ENCODE measurements at regions not wholly inside any gene's neighbourhood (a gene's known extent, or its start where the extent isn't known, plus 50 kb on each side); places are given as distances from the start of the nearest gene placed in this dataset.

GRCh38 chr22:26846076-26846475 lies 188.7 kb downstream of the MIAT start:
- peaks cover 0 to 4% (median 0%) of the 10 kb centered on the region in 11 donors for H3K9me3 Mint-ChIP-seq
- peaks cover 0 to 12% (median 0%) of the 10 kb centered on the region in 7 donors for H3K4me1 Mint-ChIP-seq
- Histone ChIP-seq H3K27ac (ENCODE audit: low read depth, low read length) (no peak overlapping the region), H3K27me3 (ENCODE audit: control insufficient read depth in 2 of 2, insufficient read depth in 2 of 2, low read length in 2 of 2) (no peaks in the 10 kb centered on the region), H3K4me3 (ENCODE audit: low read length) (no peak overlapping the region), H3K4me1 (ENCODE audit: control insufficient read depth in 2 of 2, insufficient read depth in 2 of 2, low read length in 2 of 2) (no peaks in the 10 kb centered on the region), H3K9me3 (ENCODE audit: control insufficient read depth in 2 of 3, low read length in 3 of 3) (no peaks in the 10 kb centered on the region), H3K36me3 (ENCODE audit: control insufficient read depth in 2 of 3, insufficient read depth in 3 of 3, low read length in 3 of 3) (peaks cover 0 to 6% (median 0%) of the 10 kb centered on the region in 3 experiments)
- no peak overlapping the region for H3K4me3 Mint-ChIP-seq
- CTCF ChIA-PET: no interaction called here
- no peak for ATAC-seq
- intact Hi-C loops (cut with micrococcal nuclease): no loop called here
- H3K27me3 Mint-ChIP-seq: no peaks in the 10 kb centered on the region
- no peak for DNase-seq
- POLR2A ChIA-PET: no interaction called here
- H3K36me3 Mint-ChIP-seq: peaks cover 0 to 41% (median 32%) of the 10 kb centered on the region in 5 donors
- H3K27ac Mint-ChIP-seq: no peak overlapping the region

- Mint-ChIP-seq H3K36me3 (peaks cover 0 to 44% (median 33%) of the 10 kb centered on the region in 5 donors), H3K9me3 (peaks cover 0 to 4% (median 0%) of the 10 kb centered on the region in 11 donors), H3K4me1 (peaks cover 0 to 12% (median 0%) of the 10 kb centered on the region in 7 donors), H3K4me3 (no peak overlapping the region), H3K27me3 (no peaks in the 10 kb centered on the region), H3K27ac (no peak overlapping the region)
- Histone ChIP-seq H3K4me3 (ENCODE audit: low read length) (no peak overlapping the region), H3K9me3 (ENCODE audit: control insufficient read depth in 2 of 3, low read length in 3 of 3) (no peaks in the 10 kb centered on the region), H3K27me3 (ENCODE audit: control insufficient read depth in 2 of 2, insufficient read depth in 2 of 2, low read length in 2 of 2) (no peaks in the 10 kb centered on the region), H3K4me1 (ENCODE audit: control insufficient read depth in 2 of 2, insufficient read depth in 2 of 2, low read length in 2 of 2) (no peaks in the 10 kb centered on the region), H3K36me3 (ENCODE audit: control insufficient read depth in 2 of 3, insufficient read depth in 3 of 3, low read length in 3 of 3) (peaks cover 0 to 7% (median 0%) of the 10 kb centered on the region in 3 experiments), H3K27ac (ENCODE audit: low read depth, low read length) (no peak overlapping the region)
- intact Hi-C loops (cut with micrococcal nuclease): no loop called here
- ATAC-seq: no peak
- ChIA-PET POLR2A (no interaction called here), CTCF (no interaction called here)
- no peak for DNase-seq
Observed at GRCh38 chr22:26846645-26847044, 189.3 kb downstream of the MIAT start.

GRCh38 chr22:26847046-26847445 lies 189.7 kb downstream of the MIAT start:
- Mint-ChIP-seq H3K9me3 (peaks cover 0 to 4% (median 0%) of the 10 kb centered on the region in 11 donors), H3K4me3 (no peak overlapping the region), H3K4me1 (peaks cover 0 to 12% (median 0%) of the 10 kb centered on the region in 7 donors), H3K36me3 (peaks cover 0 to 48% (median 37%) of the 10 kb centered on the region in 5 donors), H3K27me3 (no peaks in the 10 kb centered on the region), H3K27ac (no peak overlapping the region)
- POLR2A ChIA-PET: no interaction called here
- DNase-seq (no peak), ATAC-seq (no peak)
- no peaks in the 10 kb centered on the region for H3K4me1 ChIP-seq (ENCODE audit: control insufficient read depth in 2 of 2, insufficient read depth in 2 of 2, low read length in 2 of 2)
- H3K36me3 ChIP-seq (ENCODE audit: control insufficient read depth in 2 of 3, insufficient read depth in 3 of 3, low read length in 3 of 3): peaks cover 0 to 11% (median 0%) of the 10 kb centered on the region in 3 experiments
- H3K27ac ChIP-seq (ENCODE audit: low read depth, low read length): no peak overlapping the region
- CTCF ChIA-PET: no interaction called here
- intact Hi-C loops (cut with micrococcal nuclease): no loop called here
- no peaks in the 10 kb centered on the region for H3K27me3 ChIP-seq (ENCODE audit: control insufficient read depth in 2 of 2, insufficient read depth in 2 of 2, low read length in 2 of 2)
- H3K4me3 ChIP-seq (ENCODE audit: low read length): no peak overlapping the region
- no peaks in the 10 kb centered on the region for H3K9me3 ChIP-seq (ENCODE audit: control insufficient read depth in 2 of 3, low read length in 3 of 3)

GRCh38 chr22:26847816-26848215 lies 190.4 kb downstream of the MIAT start:
- H3K36me3 ChIP-seq (ENCODE audit: control insufficient read depth in 2 of 3, insufficient read depth in 3 of 3, low read length in 3 of 3): peaks cover 0 to 15% (median 0%) of the 10 kb centered on the region in 3 experiments
- ATAC-seq (no peak), DNase-seq (no peak)
- no peaks in the 10 kb centered on the region for H3K4me1 ChIP-seq (ENCODE audit: control insufficient read depth in 2 of 2, insufficient read depth in 2 of 2, low read length in 2 of 2)
- no peak overlapping the region for H3K4me3 ChIP-seq (ENCODE audit: low read length)
- no peaks in the 10 kb centered on the region for H3K27me3 Mint-ChIP-seq
- POLR2A ChIA-PET: no interaction called here
- peaks cover 0 to 49% (median 42%) of the 10 kb centered on the region in 5 donors for H3K36me3 Mint-ChIP-seq
- peaks cover 0 to 12% (median 0%) of the 10 kb centered on the region in 7 donors for H3K4me1 Mint-ChIP-seq
- no peaks in the 10 kb centered on the region for H3K9me3 ChIP-seq (ENCODE audit: control insufficient read depth in 2 of 3, low read length in 3 of 3)
- H3K4me3 Mint-ChIP-seq: no peak overlapping the region
- intact Hi-C loops (cut with micrococcal nuclease): no loop called here
- CTCF ChIA-PET: interaction anchor here (0.6 kb wide), 1 partner anchor 20 kb away, joined by 3 read pairs; no protein-coding TSS in a partner anchor
- peak overlapping the region in 1 of 9 donors; percentile 11 for H3K27ac Mint-ChIP-seq
- peaks cover 0 to 4% (median 0%) of the 10 kb centered on the region in 11 donors for H3K9me3 Mint-ChIP-seq
- no peak overlapping the region for H3K27ac ChIP-seq (ENCODE audit: low read depth, low read length)
- H3K27me3 ChIP-seq (ENCODE audit: control insufficient read depth in 2 of 2, insufficient read depth in 2 of 2, low read length in 2 of 2): no peaks in the 10 kb centered on the region

- Mint-ChIP-seq H3K27me3 (no peaks in the 10 kb centered on the region), H3K4me3 (no peak overlapping the region), H3K9me3 (peaks cover 0 to 4% (median 0%) of the 10 kb centered on the region in 11 donors), H3K4me1 (peaks cover 0 to 12% (median 0%) of the 10 kb centered on the region in 7 donors), H3K36me3 (peaks cover 0 to 51% (median 43%) of the 10 kb centered on the region in 5 donors), H3K27ac (no peak overlapping the region)
- CTCF ChIA-PET: interaction anchor here (0.6 kb wide), 2 partner anchors 19 to 325 kb away, joined by 3 read pairs; no protein-coding TSS in a partner anchor
- peaks cover 0 to 15% (median 0%) of the 10 kb centered on the region in 3 experiments for H3K36me3 ChIP-seq (ENCODE audit: control insufficient read depth in 2 of 3, insufficient read depth in 3 of 3, low read length in 3 of 3)
- no peaks in the 10 kb centered on the region for H3K27me3 ChIP-seq (ENCODE audit: control insufficient read depth in 2 of 2, insufficient read depth in 2 of 2, low read length in 2 of 2)
- intact Hi-C loops (cut with micrococcal nuclease): no loop called here
- POLR2A ChIA-PET: no interaction called here
- ATAC-seq: no peak
- no peak overlapping the region for H3K27ac ChIP-seq (ENCODE audit: low read depth, low read length)
- H3K9me3 ChIP-seq (ENCODE audit: control insufficient read depth in 2 of 3, low read length in 3 of 3): no peaks in the 10 kb centered on the region
- H3K4me3 ChIP-seq (ENCODE audit: low read length): no peak overlapping the region
- H3K4me1 ChIP-seq (ENCODE audit: control insufficient read depth in 2 of 2, insufficient read depth in 2 of 2, low read length in 2 of 2): no peaks in the 10 kb centered on the region
- no peak for DNase-seq
Observed at GRCh38 chr22:26848244-26848920, 191.0 kb downstream of the MIAT start.

- H3K27ac Mint-ChIP-seq: no peak overlapping the region
- CTCF ChIA-PET: no interaction called here
- H3K4me3 Mint-ChIP-seq: no peak overlapping the region
- H3K27me3 Mint-ChIP-seq: no peaks in the 10 kb centered on the region
- Histone ChIP-seq H3K27me3 (ENCODE audit: control insufficient read depth in 2 of 2, insufficient read depth in 2 of 2, low read length in 2 of 2) (no peaks in the 10 kb centered on the region), H3K9me3 (ENCODE audit: control insufficient read depth in 2 of 3, low read length in 3 of 3) (no peaks in the 10 kb centered on the region), H3K27ac (ENCODE audit: low read depth, low read length) (no peak overlapping the region), H3K4me3 (ENCODE audit: low read length) (no peak overlapping the region), H3K4me1 (ENCODE audit: control insufficient read depth in 2 of 2, insufficient read depth in 2 of 2, low read length in 2 of 2) (no peaks in the 10 kb centered on the region), H3K36me3 (ENCODE audit: control insufficient read depth in 2 of 3, insufficient read depth in 3 of 3, low read length in 3 of 3) (peaks cover 0 to 15% (median 0%) of the 10 kb centered on the region in 3 experiments)
- POLR2A ChIA-PET: no interaction called here
- peaks cover 0 to 4% (median 0%) of the 10 kb centered on the region in 11 donors for H3K9me3 Mint-ChIP-seq
- ATAC-seq (no peak), DNase-seq (no peak)
- peaks cover 0 to 12% (median 0%) of the 10 kb centered on the region in 7 donors for H3K4me1 Mint-ChIP-seq
- peaks cover 0 to 55% (median 44%) of the 10 kb centered on the region in 5 donors for H3K36me3 Mint-ChIP-seq
- intact Hi-C loops (cut with micrococcal nuclease): no loop called here
Observed at GRCh38 chr22:26849575-26849974, 192.2 kb downstream of the MIAT start.

- ATAC-seq: no peak
- Histone ChIP-seq H3K9me3 (ENCODE audit: control insufficient read depth in 2 of 3, low read length in 3 of 3) (no peaks in the 10 kb centered on the region), H3K36me3 (ENCODE audit: control insufficient read depth in 2 of 3, insufficient read depth in 3 of 3, low read length in 3 of 3) (peaks cover 0 to 12% (median 0%) of the 10 kb centered on the region in 3 experiments), H3K4me1 (ENCODE audit: control insufficient read depth in 2 of 2, insufficient read depth in 2 of 2, low read length in 2 of 2) (no peaks in the 10 kb centered on the region), H3K4me3 (ENCODE audit: low read length) (no peak overlapping the region), H3K27ac (ENCODE audit: low read depth, low read length) (no peak overlapping the region), H3K27me3 (ENCODE audit: control insufficient read depth in 2 of 2, insufficient read depth in 2 of 2, low read length in 2 of 2) (no peaks in the 10 kb centered on the region)
- Mint-ChIP-seq H3K27me3 (no peaks in the 10 kb centered on the region), H3K36me3 (peaks cover 0 to 52% (median 41%) of the 10 kb centered on the region in 5 donors), H3K9me3 (peaks cover 0 to 4% (median 0%) of the 10 kb centered on the region in 11 donors), H3K27ac (no peak overlapping the region), H3K4me1 (peaks cover 0 to 11% (median 0%) of the 10 kb centered on the region in 7 donors), H3K4me3 (no peak overlapping the region)
- ChIA-PET POLR2A (no interaction called here), CTCF (no interaction called here)
- intact Hi-C loops (cut with micrococcal nuclease): no loop called here
- DNase-seq: no peak
Observed at GRCh38 chr22:26851125-26851524, 193.7 kb downstream of the MIAT start.

All from naive thymus-derived CD4-positive, alpha-beta T cell (primary cell).